ENCODE measurements at regions not wholly inside any gene's neighbourhood (a gene's known extent, or its start where the extent isn't known, plus 50 kb on each side); places are given as distances from the start of the nearest gene placed in this dataset.

DNA sequence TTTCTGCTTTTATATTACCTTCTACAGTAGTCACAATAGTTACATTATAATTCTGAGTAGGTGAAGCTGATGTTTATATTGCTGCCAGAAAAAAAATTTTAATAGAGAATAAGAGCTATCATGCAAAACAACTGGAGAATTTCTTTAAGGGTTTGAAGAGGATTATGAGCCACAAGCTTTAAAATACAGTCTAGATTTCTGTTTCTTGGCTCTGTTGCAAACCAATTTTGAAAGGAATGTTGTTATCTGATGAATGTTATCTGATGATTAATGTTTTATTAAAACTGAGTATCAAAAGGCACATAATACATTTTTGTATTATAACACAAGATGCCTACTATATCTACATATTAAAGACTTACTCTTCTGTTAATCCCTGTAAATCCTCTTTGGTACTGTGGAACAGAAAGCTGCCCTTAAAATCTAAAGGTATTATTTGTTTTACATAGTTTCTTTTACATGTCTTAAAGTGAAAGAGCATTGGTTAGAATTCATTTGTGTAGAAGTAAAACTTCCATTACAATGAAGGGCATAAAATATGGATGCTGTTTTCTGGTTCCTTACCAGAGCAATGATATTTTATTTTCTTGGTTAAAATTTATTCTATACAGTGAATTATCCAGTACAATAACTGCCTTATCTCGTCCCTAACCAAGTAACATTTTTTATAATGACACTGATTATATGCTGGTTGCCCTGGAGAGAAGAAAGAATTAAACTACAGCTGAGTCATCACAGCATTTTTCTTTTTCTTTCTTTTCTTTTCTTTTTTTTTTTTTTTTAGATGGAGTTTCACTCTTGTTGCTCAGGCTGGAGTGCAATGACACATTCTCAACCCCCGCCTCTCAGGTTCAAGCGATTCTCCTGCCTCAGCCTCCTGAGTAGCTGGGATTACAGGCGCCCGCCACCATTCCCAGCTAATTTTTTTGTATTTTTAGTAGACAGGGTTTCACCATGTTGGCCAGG lies 205.7 kb downstream of the TANC2 start:
- no peak for TF ChIP-seq POLR2A (IDR thresholded peaks at IDR 0.05)
- intact Hi-C loops (cut with DNase I; ENCODE audit: low total_unique reads): no loop called here
- DNase-seq (ENCODE audit: low spot score in 2 of 2): no peak
- H3K4me3 ChIP-seq (ENCODE audit: low read depth, poor library complexity, severe bottlenecking): no peak overlapping the region
- 88 to 91% methylated on average over 5 of the region's 5 CpGs for WGBS, 2 donors

DNA sequence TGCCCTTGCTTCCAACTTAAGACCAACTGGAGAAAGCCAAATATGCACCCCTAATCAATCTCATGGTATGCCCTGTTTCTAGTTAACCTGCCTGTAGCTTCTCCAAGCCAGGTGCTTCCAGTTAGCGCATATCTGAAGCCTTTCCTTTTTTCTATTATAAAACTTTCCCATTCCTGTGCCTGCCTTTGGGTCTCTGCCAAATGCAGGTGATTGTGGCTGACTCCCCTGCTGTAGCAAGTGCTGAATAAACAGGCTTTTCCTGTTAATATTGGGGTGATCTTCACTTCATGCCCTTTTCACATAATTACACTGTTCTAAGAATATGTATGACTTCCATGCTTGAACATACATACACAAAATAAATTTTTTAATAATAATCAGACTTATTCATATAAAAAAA lies 207.4 kb downstream of the TANC2 start:
- intact Hi-C loops (cut with DNase I; ENCODE audit: low total_unique reads): no loop called here
- no peak for DNase-seq (ENCODE audit: low spot score in 2 of 2)
- TF ChIP-seq, protein P1, sequence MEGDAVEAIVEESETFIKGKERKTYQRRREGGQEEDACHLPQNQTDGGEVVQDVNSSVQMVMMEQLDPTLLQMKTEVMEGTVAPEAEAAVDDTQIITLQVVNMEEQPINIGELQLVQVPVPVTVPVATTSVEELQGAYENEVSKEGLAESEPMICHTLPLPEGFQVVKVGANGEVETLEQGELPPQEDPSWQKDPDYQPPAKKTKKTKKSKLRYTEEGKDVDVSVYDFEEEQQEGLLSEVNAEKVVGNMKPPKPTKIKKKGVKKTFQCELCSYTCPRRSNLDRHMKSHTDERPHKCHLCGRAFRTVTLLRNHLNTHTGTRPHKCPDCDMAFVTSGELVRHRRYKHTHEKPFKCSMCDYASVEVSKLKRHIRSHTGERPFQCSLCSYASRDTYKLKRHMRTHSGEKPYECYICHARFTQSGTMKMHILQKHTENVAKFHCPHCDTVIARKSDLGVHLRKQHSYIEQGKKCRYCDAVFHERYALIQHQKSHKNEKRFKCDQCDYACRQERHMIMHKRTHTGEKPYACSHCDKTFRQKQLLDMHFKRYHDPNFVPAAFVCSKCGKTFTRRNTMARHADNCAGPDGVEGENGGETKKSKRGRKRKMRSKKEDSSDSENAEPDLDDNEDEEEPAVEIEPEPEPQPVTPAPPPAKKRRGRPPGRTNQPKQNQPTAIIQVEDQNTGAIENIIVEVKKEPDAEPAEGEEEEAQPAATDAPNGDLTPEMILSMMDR (IDR thresholded peaks at IDR 0.05): no peak
- TF ChIP-seq POLR2A (IDR thresholded peaks at IDR 0.05): no peak
- 76 to 89% methylated on average over 1 of the region's 1 CpG for WGBS, 2 donors
- H3K4me3 ChIP-seq (ENCODE audit: low read depth, poor library complexity, severe bottlenecking): no peak overlapping the region

DNA sequence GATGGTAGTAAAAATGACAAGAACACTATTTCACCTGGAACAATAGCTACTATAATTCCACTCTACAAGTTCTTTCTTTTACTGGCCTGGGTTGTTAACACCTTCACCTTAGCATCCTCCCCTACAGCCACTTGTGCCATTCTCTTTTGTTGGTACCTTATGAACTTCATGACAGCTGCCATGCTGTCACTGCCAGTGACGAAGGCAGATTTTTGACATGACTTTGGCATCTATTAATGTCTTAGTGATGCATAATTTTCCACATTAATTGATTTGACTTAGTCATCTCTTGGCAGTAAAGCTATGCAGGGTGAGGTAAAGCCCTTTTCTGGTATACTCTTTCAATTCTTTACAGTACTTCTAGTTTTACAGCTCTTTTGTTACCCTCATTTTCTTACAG lies 207.9 kb downstream of the TANC2 start:
- H3K4me3 ChIP-seq (ENCODE audit: low read depth, poor library complexity, severe bottlenecking): no peak overlapping the region
- intact Hi-C loops (cut with DNase I; ENCODE audit: low total_unique reads): no loop called here
- 19 to 45% methylated on average over 1 of the region's 1 CpG for WGBS, 2 donors
- TF ChIP-seq, protein P1 (IDR thresholded peaks at IDR 0.05): no peak
- no peak for TF ChIP-seq POLR2A (IDR thresholded peaks at IDR 0.05)
- no peak for DNase-seq (ENCODE audit: low spot score in 2 of 2)

DNA sequence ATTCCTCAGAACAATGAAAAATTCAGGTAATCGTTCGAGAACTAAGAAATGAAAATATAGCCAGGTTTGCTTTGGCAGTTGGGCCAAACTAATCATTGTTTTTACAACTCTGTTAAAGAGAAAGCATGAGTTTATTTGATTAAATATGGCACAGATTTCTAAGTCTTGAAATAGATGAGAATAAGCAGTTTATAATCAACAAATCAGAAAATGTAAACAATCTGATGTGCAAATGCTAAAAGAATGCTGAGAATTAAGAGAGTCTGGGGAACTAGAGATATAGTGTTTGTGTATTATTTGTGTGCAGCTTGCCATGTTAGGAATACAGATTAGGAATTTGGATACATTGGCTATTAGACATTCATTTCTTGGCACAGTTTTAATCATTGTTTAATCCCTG lies 212.5 kb downstream of the TANC2 start:
- TF ChIP-seq, protein P1 (IDR thresholded peaks at IDR 0.05): no peak
- TF ChIP-seq POLR2A (IDR thresholded peaks at IDR 0.05): no peak
- DNase-seq (ENCODE audit: low spot score in 2 of 2): no peak
- no peak overlapping the region for H3K4me3 ChIP-seq (ENCODE audit: low read depth, poor library complexity, severe bottlenecking)
- intact Hi-C loops (cut with DNase I; ENCODE audit: low total_unique reads): no loop called here
- whole genome bisulfite sequencing, 2 donors: 61 to 71% methylated on average over 2 of the region's 2 CpGs

DNA sequence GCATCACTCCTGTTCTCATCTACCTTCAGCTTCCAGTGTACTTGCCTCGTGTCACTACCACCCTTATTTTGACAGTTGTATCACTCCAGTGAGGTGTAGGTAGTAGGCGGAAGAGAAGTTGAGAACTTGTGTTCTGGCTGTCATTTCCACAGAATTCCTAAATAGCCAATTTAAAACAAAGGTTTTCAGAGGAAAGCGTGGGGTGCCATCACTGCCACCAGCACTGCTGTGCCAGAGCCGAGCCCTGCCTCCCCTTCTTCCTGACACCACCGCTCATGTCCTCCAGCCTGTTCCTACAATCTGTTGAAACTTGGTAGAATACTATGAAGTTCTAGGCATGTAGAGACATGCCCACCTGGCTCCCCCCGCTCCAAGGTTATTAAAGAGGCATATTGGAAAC lies 215.8 kb downstream of the TANC2 start:
- 93 to 97% methylated on average over 6 of the region's 6 CpGs for WGBS, 2 donors
- DNase-seq (ENCODE audit: low spot score in 2 of 2): no peak
- no peak overlapping the region for H3K4me3 ChIP-seq (ENCODE audit: low read depth, poor library complexity, severe bottlenecking)
- TF ChIP-seq, protein P1 (IDR thresholded peaks at IDR 0.05): no peak
- TF ChIP-seq POLR2A (IDR thresholded peaks at IDR 0.05): no peak
- intact Hi-C loops (cut with DNase I; ENCODE audit: low total_unique reads): no loop called here

DNA sequence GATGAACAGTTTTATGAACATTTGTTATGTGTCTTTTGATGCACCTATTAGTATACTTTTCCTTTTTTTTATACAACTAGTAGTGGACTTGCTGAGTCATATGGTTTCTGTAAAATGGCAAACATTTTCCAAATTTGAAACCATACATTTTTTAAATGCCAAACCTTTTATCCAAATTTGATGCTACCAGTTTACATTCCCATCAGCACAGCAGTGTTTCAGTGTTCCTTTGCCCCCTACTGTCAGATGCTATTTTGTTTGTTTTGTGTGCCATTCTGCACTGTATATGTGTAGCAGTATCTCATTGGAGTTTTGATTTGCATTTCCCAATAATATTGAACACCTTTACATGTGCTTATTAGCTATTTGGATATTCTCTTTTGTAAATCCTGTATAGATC lies 219.4 kb downstream of the TANC2 start:
- TF ChIP-seq POLR2A (IDR thresholded peaks at IDR 0.05): no peak
- TF ChIP-seq, protein P1 (IDR thresholded peaks at IDR 0.05): no peak

More for the DNA sequence above, 219.4 kb downstream of the TANC2 start:
- DNase-seq (ENCODE audit: low spot score in 2 of 2): no peak
- H3K4me3 ChIP-seq (ENCODE audit: low read depth, poor library complexity, severe bottlenecking): no peak overlapping the region
- intact Hi-C loops (cut with DNase I; ENCODE audit: low total_unique reads): no loop called here
